Large intestine (tissue), 3 donors: ENCODE measurements at regions not wholly inside any gene's neighbourhood (a gene's known extent, or its start where the extent isn't known, plus 50 kb on each side); places are given as distances from the start of the nearest gene placed in this dataset.

Experiments used
- DNase-seq, 2 donors: peaks; one replicate each; pipeline versions ENCODE4 v3.0.0 to v3.0.0-alpha.2; 2013
- H3K27ac ChIP-seq: one replicate; pipeline ENCODE4 v1.5.1; 2013; ENCODE audit warnings: low read length
- H3K27me3 ChIP-seq: 2 replicates; pipeline ENCODE4 v1.6.1; 2013; ENCODE audit warnings: low read length; ENCODE audit not compliant: control insufficient read depth, insufficient read depth
- H3K36me3 ChIP-seq: 2 replicates; pipeline ENCODE4 v1.6.1; 2013; ENCODE audit warnings: low read length; ENCODE audit not compliant: control insufficient read depth, insufficient read depth
- H3K4me1 ChIP-seq: one replicate; pipeline ENCODE4 v1.6.1; 2013; ENCODE audit warnings: low read length; ENCODE audit not compliant: control insufficient read depth, insufficient read depth
- H3K4me3 ChIP-seq: one replicate; pipeline ENCODE4 v1.5.1; 2013; ENCODE audit warnings: low read length
- H3K9me3 ChIP-seq: one replicate; pipeline ENCODE4 v1.6.1; 2013; ENCODE audit warnings: mild to moderate bottlenecking, low read depth, low read length, moderate library complexity; ENCODE audit not compliant: control insufficient read depth
- WGBS: methylation state at CpG from one replicate; pipeline ENCODE4 v1.1.5; 2013; ENCODE audit warnings: low lambda C conversion rate; ENCODE audit not compliant: insufficient coverage; 5-methylcytosine and 5-hydroxymethylcytosine counted together

- H3K4me3 ChIP-seq, result no peak overlapping the region
- no peak for DNase-seq
- no peaks in the 10 kb centered on the region for H3K36me3 ChIP-seq
- peaks cover 26% of the 10 kb centered on the region for H3K4me1 ChIP-seq
- H3K27me3 ChIP-seq, result no peaks in the 10 kb centered on the region
- no CpG with 5 or more reads among the region's 23 CpGs for WGBS
- peaks cover 2% of the 10 kb centered on the region for H3K9me3 ChIP-seq
- H3K27ac ChIP-seq, result no peak overlapping the region
These were observed 103.5 kb downstream of the SIK1 start for GRCh38 chr21:43323244-43324005.

DNA sequence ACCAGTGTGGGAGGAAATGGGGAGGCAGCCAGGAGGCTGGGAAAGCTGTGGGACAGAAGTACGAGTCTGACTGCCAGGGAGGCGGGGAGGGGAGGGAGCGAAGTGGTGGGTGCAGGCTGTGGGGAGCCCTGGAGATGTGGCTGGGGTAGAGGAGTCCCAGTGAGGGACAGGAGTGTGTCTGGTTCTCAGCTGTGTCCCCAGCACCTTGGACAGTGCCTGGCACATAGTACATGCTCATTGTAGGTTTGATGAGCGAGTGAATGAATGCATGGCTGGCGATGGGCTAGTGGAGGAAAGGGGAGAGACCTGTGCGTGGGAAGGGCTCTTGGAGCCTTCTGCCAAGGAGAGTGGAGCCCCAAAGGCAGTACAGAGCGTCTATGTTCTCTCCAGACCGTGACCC, 104.1 kb downstream of the SIK1 start:
- no peak overlapping the region for H3K27ac ChIP-seq
- H3K4me1 ChIP-seq, result peaks cover 26% of the 10 kb centered on the region
- DNase-seq, result no peak
- no peaks in the 10 kb centered on the region for H3K36me3 ChIP-seq
- no peak overlapping the region for H3K4me3 ChIP-seq
- 94% methylated on average over 3 of the region's 8 CpGs for WGBS
- no peaks in the 10 kb centered on the region for H3K27me3 ChIP-seq
- H3K9me3 ChIP-seq, result peaks cover 5% of the 10 kb centered on the region

GRCh38 chr21:43322311-43322710, 104.6 kb downstream of the SIK1 start:
- Histone ChIP-seq H3K27ac (no peak overlapping the region), H3K36me3 (no peaks in the 10 kb centered on the region), H3K27me3 (no peaks in the 10 kb centered on the region), H3K4me1 (peaks cover 26% of the 10 kb centered on the region), H3K9me3 (peaks cover 6% of the 10 kb centered on the region), H3K4me3 (no peak overlapping the region)
- no peak for DNase-seq
- no CpG with 5 or more reads among the region's 17 CpGs for WGBS

DNA sequence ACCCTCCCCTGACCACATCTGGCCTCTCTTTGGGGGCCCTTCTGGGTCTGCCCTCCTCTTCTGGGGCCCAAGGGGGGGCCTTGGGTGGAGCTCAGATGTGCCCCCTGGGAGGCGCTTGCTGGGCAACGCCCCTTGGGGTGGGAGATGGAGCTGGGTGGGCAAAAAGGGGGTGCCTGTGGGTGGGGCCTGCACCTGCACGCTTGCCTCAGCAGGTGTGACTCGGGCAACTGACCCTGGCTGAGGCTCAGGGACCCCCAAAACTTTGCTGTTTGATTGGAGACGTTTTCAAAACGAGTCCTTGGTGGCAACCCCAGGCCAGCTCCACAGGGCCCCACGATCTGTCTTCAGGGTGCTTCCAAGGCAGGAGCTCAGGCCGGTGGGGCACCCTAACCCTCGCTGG, 105.3 kb downstream of the SIK1 start:
- Histone ChIP-seq H3K9me3 (peaks cover 8% of the 10 kb centered on the region), H3K27me3 (no peaks in the 10 kb centered on the region), H3K36me3 (no peaks in the 10 kb centered on the region), H3K4me1 (peaks cover 26% of the 10 kb centered on the region), H3K27ac (peak overlapping the region; percentile 86), H3K4me3 (no peak overlapping the region)
- no peak for DNase-seq
- no CpG with 5 or more reads among the region's 9 CpGs for WGBS

DNA sequence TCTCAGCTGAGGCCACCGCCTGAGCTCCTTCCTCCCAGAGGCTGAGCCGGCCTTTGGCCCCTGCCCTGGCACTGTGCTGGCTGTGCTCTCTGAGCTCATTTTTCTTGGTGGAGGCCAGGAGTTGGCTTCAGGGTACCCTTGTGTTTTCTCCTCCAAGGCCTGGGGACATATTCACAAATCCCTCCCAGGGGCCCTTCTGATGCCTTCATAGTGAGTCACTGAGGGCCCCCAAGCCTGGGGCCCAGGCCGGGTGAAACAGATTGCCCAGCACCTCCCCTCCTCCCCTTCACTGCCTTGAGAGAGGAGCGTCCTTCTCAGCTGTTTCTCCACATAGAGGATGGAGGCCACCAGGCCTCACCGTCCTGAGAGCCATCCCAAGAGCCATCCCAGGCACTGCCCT, 105.8 kb downstream of the SIK1 start:
- WGBS, result no CpG with 5 or more reads among the region's 5 CpGs
- Histone ChIP-seq H3K4me3 (no peak overlapping the region), H3K27ac (peak overlapping the region; percentile 86), H3K4me1 (peaks cover 26% of the 10 kb centered on the region), H3K27me3 (no peaks in the 10 kb centered on the region), H3K9me3 (peaks cover 11% of the 10 kb centered on the region), H3K36me3 (no peaks in the 10 kb centered on the region)
- DNase-seq, result peak; percentile 81 to 82

- peaks cover 11% of the 10 kb centered on the region for H3K9me3 ChIP-seq
- no peak for DNase-seq
- peaks cover 26% of the 10 kb centered on the region for H3K4me1 ChIP-seq
- peak overlapping the region; percentile 86 for H3K27ac ChIP-seq
- H3K36me3 ChIP-seq, result no peaks in the 10 kb centered on the region
- no CpG with 5 or more reads among the region's 5 CpGs for WGBS
- no peaks in the 10 kb centered on the region for H3K27me3 ChIP-seq
- no peak overlapping the region for H3K4me3 ChIP-seq
These were observed 106.4 kb downstream of the SIK1 start for GRCh38 chr21:43320526-43320925.

- H3K27ac ChIP-seq, result peak overlapping the region; percentile 59
- no peaks in the 10 kb centered on the region for H3K27me3 ChIP-seq
- no CpG with 5 or more reads among the region's 32 CpGs for WGBS
- no peaks in the 10 kb centered on the region for H3K36me3 ChIP-seq
- H3K4me3 ChIP-seq, result no peak overlapping the region
- peak; percentile 50 to 56 for DNase-seq
- H3K4me1 ChIP-seq, result peaks cover 26% of the 10 kb centered on the region
- H3K9me3 ChIP-seq, result peaks cover 11% of the 10 kb centered on the region
These were observed 107.8 kb downstream of the SIK1 start for GRCh38 chr21:43318841-43319781.

DNA sequence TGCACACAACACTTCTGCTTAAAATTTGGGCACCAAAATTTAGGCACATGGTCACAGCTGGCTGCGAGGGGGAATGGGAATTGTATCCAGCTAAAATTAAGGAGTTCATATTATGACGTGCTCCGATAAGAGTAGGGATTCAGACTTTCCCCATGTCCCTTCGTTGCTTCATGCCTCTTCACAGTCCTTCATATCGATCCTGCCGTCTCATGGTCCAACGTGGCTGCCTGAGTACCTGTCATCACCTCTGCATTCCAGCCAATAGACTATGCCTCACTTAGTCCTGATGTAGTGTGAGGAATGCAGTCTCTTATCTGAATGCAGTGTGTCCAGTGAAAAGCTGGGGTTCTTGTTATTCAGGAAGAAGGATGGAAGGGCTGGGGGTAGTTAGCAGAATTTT, 108.6 kb downstream of the SIK1 start:
- H3K4me1 ChIP-seq, result peaks cover 26% of the 10 kb centered on the region
- DNase-seq, result no peak
- no peaks in the 10 kb centered on the region for H3K36me3 ChIP-seq
- H3K9me3 ChIP-seq, result peaks cover 11% of the 10 kb centered on the region
- no peak overlapping the region for H3K4me3 ChIP-seq
- WGBS, result no CpG with 5 or more reads among the region's 7 CpGs
- H3K27ac ChIP-seq, result no peak overlapping the region
- no peaks in the 10 kb centered on the region for H3K27me3 ChIP-seq

- Histone ChIP-seq H3K36me3 (no peaks in the 10 kb centered on the region), H3K4me1 (peaks cover 26% of the 10 kb centered on the region), H3K4me3 (no peak overlapping the region), H3K9me3 (peaks cover 11% of the 10 kb centered on the region), H3K27ac (no peak overlapping the region), H3K27me3 (no peaks in the 10 kb centered on the region)
- no CpG with 5 or more reads among the region's 9 CpGs for WGBS
- DNase-seq, result no peak
These were observed 109.0 kb downstream of the SIK1 start for GRCh38 chr21:43317959-43318358.

- no peak for DNase-seq
- peaks cover 11% of the 10 kb centered on the region for H3K9me3 ChIP-seq
- H3K36me3 ChIP-seq, result no peaks in the 10 kb centered on the region
- no peak overlapping the region for H3K4me3 ChIP-seq
- no CpG with 5 or more reads among the region's 11 CpGs for WGBS
- no peaks in the 10 kb centered on the region for H3K27me3 ChIP-seq
- no peak overlapping the region for H3K27ac ChIP-seq
- peaks cover 32% of the 10 kb centered on the region for H3K4me1 ChIP-seq
These were observed 109.6 kb downstream of the SIK1 start for GRCh38 chr21:43317254-43317748.
